DMS53 treated with DMSO at 0.1 percent for 48 hours (cell line): ENCODE measurements at regions not wholly inside any gene's neighbourhood (a gene's known extent, or its start where the extent isn't known, plus 50 kb on each side); places are given as distances from the start of the nearest gene placed in this dataset.
"Not testable (repeated sequence)": the region's sequence is repeated elsewhere in the genome, so short reads cannot be mapped to it uniquely, and the experiment has no call there.

Experiments
- DNase-seq: peaks from one replicate; lab custom pipeline; 2025; ENCODE audit not compliant: unreplicated experiment; lab: John Stamatoyannopoulos, UW

DNA sequence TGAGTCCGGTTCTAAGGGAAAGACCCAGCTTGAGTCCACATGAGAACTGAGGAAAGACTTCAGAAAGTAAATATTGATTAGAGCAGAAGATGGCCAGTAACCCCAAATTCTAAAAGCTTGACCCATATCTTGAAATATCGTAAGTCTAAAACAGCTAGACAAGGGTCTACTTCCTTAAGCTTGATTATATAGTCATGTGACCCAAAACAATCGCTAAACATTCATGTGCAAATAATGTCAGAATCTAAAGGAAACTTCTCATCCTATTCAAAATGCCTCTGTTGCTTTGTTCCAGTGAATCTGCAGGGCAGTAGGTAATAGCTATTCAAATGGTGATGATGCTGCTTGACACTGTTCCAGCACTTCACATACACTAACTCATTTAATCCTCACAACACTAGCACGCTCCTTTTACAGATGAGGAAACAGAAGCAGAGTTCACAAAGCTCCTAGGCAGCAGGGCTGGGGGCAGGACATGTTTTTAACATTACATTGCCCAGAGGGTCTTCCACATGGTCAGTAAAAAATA is 52.6 kb downstream of the TCF20 start:
- DNase-seq = no peak

DNA sequence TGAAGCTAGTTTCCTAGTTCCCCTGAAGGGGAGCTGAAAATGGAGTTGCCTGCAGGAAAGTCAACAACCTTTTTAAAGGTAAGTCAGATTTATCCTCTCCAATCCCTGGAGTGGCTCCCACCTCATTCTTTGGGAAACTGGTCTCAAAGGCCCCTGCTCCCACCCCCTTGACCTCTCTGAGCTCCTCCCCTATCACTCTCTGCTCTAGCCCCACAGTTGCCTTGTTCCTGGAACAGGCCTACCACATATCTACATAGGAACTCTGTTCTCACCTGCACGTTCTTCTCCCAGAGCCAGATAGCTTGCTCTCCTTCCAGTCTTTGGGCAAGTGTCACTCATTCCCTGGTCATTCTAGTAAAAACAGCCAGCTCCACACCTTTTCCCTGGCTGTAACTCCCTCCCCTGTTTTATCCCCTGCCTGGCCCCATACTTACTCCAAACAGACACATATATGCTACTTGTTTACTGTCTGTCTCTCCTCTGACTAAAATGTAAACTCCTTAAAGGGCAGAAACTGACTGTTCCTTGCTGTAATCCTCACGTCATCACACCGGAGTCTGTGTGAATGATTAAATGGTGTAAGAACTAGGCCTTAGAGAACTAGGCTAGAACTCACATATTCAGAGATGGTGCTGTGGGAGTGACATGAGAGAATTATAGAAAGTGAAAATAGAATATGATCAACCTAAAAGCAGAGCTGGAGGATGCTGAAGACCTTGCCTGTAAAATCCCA is 53.3 kb downstream of the TCF20 start:
- no peak for DNase-seq

DNA sequence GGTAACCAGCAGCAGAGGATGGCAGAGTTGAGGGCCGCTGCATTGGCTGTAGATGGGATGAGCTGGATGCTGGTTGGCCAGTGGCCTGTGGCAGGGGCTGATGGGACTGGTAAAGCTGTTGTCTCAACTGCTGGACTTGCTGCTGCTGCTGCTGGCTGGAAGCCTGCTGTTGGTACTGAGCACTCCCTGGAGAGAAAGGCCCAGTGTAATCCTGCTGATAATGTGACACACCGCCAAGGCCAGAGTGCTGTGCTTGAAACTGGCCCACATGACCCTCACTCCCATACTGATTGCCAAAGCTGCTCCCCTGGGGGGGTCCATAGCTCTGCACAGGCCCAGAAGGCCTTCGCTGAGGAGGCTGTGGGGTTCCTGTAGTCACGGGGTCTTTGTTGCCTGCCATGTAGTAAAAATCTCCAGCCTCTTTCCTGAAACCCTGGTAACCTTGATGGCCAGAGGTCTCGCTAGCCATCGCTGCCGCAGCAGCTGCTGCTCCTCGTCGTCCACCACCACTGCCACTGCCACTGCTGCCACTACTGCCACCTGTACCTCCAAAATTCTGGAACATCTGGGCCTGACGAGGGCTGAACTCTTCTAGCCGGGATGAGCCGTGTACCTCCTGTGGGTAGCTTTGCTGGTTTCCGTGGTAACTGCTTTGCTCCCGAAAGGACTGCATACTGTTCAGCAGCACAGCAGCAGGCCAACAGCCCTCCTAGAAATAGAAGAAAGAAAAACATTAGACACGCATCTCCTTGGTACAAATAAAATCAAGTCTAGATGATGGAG is 55.6 kb downstream of the TCF20 start:
- no peak for DNase-seq

DNA sequence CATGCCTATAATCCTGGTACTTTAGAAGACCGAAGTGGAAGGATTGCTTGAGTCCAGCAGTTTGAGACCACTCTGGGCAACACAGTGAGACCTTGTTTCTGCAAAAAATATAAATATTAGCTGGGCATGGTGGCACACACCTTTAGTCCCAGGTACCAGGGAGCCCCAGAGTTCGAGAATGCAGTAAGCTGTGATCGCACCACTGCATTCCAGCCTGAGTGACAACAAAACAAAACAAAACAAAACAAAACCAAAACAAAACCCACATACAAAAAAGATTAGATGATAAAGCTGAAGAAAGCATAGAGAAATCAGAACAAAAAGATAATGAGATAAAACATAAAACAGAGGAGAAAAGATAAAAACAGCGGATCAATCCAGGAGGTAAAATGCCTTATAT is 62.1 kb downstream of the TCF20 start:
- no peak for DNase-seq

DNA sequence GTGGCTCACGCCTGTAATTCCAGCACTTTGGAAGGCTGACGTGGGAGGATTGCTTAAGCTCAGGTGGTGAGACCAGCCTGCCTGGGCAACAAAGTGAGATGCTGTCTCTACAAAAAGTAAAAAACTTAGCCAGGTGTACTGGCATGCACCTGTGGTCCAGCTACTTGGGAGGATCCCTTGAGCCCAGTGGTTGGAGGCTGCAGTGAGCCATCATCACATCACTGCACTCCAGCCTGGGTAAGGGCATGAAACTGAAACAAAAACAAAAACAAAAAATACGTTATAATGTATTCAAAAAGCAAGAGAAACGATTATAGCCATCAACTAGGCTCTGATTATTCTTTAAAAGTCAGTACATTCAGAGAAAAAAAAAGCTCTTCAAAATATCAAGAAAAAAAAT is 62.5 kb downstream of the TCF20 start:
- DNase-seq = no peak

DNA sequence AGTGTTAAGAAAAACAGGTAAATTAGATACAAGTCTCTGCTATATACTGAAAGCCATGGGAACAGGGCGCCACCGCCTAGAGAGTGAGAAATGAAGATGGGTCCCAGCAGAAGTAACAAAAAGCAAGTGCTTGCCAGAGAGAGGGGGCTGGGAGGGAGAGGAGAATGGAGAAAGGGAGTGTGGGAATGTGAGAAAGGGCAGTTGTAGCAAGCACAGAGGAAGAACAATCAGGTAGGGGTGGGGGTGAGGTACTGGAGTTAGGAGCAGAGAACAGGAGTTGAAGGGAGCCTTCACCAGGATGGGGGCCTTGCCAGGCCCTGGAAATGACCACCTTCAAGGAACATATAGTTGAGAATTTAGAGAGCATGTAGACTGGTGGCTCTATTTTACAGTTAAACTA is 66.8 kb downstream of the TCF20 start:
- no peak for DNase-seq

DNA sequence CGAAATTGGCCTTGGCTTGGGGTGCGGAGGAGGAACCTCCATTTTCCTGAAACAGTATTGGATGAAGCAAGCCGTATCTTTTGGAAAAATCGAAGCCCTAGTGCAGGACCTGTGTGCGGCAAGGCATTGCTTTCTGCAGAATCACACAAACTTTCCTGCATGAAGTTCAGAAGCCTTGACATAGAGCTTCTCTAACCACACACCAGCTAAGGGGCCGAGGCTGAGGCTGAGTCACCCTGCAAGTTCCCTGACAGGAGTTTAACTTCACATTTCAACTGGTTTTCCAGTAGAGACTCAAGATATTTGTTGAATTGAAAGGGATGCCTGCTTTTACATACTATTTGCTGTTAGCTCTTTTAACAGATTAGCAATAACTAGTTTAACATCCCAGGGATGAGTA is 67.8 kb downstream of the TCF20 start:
- no peak for DNase-seq

DNA sequence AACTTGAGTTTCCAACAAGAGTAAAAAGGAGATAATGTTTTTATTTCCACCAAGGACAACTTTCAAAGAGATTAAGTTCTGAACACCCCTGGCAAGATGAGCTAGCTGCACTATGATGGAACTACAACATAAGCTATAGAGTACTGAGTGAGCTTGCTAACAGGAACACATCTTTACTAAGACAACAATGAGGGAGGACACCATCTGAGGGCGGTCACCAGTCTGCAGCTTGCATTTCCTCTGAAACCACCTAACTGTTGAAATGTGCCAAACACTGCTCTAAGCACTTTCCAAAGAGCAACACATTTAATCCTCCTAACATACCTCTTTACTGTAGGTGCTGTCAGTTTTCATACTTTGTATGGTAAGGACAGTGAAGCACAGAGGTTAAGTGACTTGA is 68.4 kb downstream of the TCF20 start:
- DNase-seq = no peak

DNA sequence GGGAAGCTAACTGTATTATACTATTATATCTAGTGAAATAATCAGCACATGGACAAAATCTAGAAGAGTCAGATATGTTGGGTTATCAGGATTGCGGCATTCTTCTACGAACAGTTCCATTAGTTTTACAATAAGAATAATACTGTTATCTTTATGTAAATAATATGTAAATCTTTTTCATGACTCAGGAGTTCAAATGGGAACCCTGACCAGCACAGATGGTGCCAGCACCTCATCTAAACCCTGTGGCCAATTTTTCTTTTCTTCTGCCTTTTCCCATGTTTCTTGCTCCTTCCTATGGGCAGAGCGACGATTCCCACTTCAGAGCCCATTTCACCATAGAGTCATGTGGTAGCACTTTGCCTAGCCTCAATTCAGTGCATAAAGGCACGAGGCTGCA is 68.4 kb upstream of the CYP2D6 start:
- DNase-seq = no peak

DNA sequence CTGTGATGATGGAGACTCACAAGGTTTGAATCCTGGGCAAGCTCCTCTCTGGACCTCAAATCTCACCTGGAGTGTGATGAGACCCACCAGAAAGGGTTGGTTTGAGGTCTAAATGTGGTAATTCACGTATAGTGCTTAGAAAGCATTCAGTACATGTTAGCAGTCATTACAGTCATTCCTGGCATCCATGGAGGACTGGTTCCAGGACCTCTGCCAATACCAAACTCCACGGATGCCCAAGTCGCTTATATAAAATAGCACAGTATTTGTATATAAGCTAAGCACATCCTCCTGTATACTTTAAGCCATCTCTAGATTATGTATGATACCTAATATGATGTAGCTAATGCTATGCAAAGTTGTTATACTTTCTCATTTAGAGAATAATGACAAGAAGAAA is 67.6 kb upstream of the CYP2D6 start:
- no peak for DNase-seq

DNA sequence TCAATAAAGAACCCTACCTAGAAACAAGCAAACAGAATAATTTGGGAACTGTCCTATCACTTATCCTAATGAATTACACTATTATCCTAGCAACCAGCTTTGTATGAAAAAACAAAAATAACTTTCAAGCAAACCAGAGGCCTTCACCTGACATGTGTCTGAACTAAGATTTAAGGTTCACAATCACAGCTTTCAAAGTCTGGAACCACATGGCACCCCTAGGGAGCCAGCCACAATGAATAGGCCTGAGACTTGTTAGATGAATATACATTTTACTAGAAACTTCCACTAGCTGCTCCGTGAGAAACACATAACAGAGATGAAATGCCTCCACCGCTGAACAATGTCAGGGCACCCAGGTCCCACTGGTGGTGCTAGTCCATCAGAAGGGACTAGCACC is 65.8 kb upstream of the CYP2D6 start:
- DNase-seq = no peak

DNA sequence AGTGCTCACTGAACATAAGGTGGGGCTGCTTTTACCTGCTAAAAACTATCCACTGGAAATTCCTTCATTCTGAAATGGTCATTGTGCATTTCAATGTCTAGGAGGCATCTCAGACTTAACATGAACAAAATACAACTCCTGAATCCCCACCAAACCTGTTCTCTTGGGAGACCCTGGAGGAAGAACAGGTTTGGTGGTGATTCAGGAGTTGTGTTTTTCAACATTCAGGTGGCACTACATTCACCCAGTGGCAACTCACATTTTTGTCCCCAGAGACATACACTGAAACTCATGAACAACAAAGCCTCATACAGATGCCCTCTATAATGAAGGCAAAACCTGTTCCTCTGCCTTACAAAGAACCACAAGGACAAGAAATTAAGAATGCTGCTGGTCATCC is 64.3 kb upstream of the CYP2D6 start:
- no peak for DNase-seq

DNA sequence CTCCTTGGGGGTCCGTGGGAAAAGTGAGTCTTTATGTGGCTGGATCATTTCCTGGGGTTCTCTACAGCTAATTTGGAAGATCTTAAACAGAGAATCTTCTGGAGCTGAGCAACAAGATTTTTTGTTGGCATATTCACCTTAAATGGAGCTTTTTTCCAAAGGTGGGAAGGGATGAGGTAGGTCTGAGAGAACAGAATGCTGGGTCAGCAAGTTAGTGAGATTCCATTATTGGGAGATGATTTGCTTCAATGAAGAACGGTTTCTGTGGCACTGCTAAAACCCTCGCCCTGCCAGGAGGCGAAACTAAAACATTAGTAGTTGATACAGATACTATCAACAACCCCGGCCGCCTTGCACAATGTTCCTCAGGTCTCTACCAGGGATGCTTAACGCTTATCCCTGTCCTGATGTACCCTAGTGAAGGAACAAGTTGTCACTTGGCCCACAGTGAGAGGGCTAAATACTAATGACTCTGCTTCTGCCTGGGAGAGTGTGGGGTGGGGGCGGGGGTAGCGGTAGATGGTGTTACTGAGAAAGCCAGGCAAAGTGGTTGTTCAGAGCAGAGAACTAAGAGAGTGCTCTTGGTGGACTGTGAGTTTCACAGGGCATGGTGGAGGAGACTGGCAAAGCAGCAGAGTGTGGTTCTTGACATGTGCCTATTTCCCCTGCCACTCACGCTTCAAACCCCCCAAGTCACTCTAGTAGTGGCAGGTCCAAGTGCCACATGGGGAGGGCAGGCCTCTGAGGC is 63.7 kb upstream of the CYP2D6 start:
- no peak for DNase-seq

DNA sequence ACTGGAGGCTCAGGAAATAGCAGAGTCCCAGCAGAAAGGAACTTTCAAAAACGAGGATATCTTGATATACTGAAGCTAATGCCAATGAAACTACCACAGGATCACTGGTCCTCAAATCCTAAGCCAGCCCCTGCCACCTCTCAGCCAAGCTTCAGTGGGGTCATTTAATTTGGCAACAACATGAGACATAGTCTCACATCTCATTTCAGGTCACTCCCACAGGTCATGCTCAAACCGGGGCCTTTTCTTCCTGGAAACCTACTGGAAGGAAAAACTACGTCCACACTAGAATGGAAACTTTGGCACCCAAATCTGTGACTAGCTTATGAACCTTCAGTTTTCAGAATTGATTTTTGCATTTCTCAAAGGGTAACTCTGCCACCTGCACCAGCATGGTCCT is 61.9 kb upstream of the CYP2D6 start:
- DNase-seq = no peak

DNA sequence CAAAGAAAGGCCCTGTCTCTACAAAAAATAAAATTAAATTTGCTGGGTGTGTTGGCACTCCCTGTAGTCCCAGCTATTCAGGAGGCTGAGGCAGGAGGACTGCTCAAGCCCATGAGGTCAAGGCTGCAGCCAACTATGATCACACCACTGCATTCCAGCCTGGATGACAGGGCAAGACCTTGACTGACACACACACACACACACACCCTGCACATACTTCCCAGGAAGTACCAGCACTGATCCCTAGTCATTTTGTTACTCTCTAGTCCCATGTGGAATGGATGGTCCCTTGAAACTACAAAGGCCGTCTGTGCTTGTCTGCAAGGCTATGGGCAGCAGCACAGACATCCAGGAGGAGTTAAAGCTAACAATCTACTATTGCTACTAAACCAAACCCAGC is 59.7 kb upstream of the CYP2D6 start:
- no peak for DNase-seq

DNA sequence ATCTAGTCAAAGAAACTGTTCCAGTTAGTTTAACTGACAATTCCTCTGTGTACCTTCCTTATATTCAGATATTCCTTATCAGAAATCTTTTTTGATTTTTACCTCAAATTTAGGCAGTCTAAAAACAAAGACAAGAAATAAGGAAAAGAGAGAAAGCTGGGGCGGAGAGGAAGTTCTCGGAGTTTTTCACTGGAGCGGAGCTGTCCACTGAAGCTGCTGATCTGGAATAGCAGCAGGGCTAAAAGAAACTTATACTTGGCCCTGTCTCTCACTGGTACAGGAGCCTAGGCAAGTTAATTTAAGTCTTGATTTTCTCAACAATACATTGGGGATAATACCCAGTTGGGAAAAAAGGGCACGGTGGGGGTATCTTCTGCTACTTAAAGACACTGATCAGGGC is 59.2 kb upstream of the CYP2D6 start:
- DNase-seq = no peak

DNA sequence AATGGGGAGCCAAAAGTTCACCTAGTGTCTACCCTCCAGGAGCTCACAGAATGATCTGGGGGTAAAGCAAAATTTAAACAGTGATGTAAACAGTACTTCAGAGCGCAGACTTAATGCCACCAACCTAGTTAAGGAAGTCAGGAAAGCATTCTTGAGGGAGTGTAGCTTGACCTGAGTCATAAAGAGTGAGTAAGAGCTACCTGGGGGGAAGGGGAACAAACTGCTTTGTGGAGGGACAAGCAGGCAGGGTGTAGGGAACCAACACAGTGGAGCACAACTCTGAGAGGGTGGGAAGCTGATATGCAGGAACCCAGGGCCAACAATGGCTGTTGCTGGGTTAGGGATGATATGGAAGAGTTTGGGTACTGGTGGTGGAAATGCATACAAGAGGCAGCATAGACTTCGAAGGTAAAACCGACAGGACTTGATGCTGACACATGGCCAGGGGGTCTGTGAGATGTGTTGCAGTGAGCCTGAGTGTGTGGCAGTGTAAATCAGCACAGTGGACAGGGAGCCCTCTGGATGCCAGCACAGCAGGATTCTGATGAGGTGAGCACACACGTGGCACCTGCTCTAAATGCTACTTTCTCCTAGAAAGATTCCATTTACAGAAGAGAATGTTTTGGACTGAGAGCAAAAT is 58.3 kb upstream of the CYP2D6 start:
- no peak for DNase-seq

DNA sequence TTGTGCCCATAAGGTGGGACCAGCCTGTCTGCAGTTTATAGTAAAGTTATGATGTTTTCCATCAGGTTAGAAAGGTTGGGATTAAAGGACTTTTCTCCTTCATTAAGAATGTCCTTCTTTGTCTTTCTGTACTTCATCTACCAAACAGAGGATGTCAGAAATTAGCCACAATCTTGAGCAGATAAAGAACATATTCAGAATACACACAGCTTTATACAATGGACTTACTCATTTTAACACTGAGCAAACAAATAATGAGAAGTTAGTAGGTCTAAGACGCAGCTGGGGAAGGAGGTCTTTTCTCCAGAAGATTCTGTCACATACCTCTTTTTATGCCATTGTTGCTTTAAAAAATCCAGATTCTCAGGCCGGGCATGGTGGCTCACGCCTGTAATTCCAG is 57.0 kb upstream of the CYP2D6 start:
- DNase-seq = no peak

DNA sequence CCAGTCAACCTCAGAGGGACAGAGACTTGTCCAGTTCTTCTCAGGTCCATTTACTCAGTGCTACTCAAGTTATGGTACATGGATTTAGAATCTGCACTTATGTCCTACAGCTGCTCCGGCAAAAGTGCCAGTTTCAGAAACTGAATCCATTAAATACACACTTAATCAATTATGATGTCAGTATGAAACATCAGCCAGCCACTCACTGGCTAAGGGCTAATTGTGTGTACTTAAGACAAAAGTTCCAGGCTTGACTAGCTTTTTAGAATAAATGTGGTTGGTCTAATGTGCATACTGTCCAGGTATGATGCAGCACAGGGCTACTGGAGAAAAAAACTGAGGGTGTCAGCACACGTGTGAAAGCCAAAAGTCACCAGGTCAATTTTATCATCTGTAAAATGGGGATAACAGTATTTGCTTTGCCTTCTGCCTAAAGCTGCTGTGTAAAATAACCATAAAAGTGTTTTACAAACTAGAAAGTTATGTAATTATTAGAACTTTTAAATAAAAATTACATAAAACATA is 55.4 kb upstream of the CYP2D6 start:
- no peak for DNase-seq

DNA sequence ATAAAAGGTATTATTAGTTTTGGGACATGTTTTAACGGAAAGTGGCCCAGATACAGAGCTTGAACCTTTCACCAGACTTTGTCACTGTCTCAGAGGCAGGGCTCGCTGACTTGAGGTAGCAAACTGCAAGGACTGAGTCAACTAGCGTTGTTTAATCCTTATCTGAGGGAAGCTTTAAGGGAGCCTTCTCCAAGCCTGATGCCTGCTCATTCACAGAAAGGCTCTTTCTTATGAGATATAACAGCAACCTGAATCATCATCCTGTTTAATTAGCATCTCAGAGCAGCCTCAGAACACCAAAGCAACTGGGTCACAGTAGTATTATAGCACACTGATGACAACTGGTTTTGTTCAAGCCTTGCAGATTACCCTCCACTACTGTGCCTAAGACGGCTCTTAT is 54.2 kb upstream of the CYP2D6 start:
- DNase-seq = no peak

DNA sequence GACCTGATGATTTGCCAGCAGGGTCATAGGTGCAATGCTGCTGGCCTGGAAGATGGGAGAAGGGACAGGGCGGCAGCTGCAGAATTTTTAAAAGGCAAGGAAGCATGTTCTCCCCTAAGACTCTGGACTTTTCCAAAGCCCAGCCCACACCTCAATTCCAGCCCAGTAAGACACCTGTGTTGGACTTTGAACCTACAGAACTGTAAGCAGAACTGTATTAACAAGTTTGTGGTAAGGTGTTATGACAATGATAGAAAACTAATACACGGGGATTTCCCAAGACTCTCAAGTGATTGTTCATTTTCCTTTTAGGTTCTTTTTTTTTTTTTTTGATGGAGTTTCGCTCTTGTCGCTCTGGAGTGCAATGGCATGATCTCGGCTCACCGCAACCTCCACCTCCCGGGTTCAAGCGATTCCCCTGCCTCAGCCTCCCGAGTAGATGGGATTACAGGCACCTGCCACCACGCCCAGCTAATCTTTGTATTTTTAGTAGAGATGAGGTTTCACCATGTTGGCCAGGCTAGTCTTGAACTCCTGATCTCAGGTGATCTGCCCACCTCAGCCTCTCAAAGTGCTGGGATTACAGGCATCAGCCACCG is 53.0 kb upstream of the CYP2D6 start:
- DNase-seq = not testable (repeated sequence)
